ENCODE measurements at regions not wholly inside any gene's neighbourhood (a gene's known extent, or its start where the extent isn't known, plus 50 kb on each side); places are given as distances from the start of the nearest gene placed in this dataset.

GRCh38 chr1:81498471-81499462 lies 302.0 kb upstream of the ADGRL2 start:
- Histone ChIP-seq H3K4me3 (ENCODE audit: low read depth in 1 of 2, low read length in 1 of 2) (no peak overlapping the region), H3K9me3 (no peaks in the 10 kb centered on the region), H3K36me3 (no peaks in the 10 kb centered on the region), H3K27me3 (no peaks in the 10 kb centered on the region), H3K4me1 (ENCODE audit: control insufficient read depth in 1 of 2, insufficient read depth in 1 of 2, low read depth in 1 of 2, low read length in 1 of 2) (no peaks in the 10 kb centered on the region), H3K27ac (no peak overlapping the region)
- no peak for TF ChIP-seq CTCF (IDR thresholded peaks at IDR 0.05)

GRCh38 chr1:81496349-81496748 lies 304.4 kb upstream of the ADGRL2 start:
- Histone ChIP-seq H3K36me3 (no peaks in the 10 kb centered on the region), H3K27ac (no peak overlapping the region), H3K4me3 (ENCODE audit: low read depth in 1 of 2, low read length in 1 of 2) (no peak overlapping the region), H3K27me3 (no peaks in the 10 kb centered on the region), H3K4me1 (ENCODE audit: control insufficient read depth in 1 of 2, insufficient read depth in 1 of 2, low read depth in 1 of 2, low read length in 1 of 2) (no peaks in the 10 kb centered on the region), H3K9me3 (no peaks in the 10 kb centered on the region)
- TF ChIP-seq CTCF (IDR thresholded peaks at IDR 0.05) = no peak

GRCh38 chr1:81493102-81493869 lies 307.4 kb upstream of the ADGRL2 start:
- no peaks in the 10 kb centered on the region for H3K27me3 ChIP-seq
- H3K4me1 ChIP-seq (ENCODE audit: control insufficient read depth in 1 of 2, insufficient read depth in 1 of 2, low read depth in 1 of 2, low read length in 1 of 2) = no peaks in the 10 kb centered on the region
- no peak overlapping the region for H3K27ac ChIP-seq
- H3K4me3 ChIP-seq (ENCODE audit: low read depth in 1 of 2, low read length in 1 of 2) = no peak overlapping the region
- TF ChIP-seq CTCF (IDR thresholded peaks at IDR 0.05) = no peak
- no peaks in the 10 kb centered on the region for H3K36me3 ChIP-seq
- H3K9me3 ChIP-seq = no peaks in the 10 kb centered on the region

- TF ChIP-seq CTCF (IDR thresholded peaks at IDR 0.05) = no peak
- H3K27me3 ChIP-seq = no peaks in the 10 kb centered on the region
- H3K4me3 ChIP-seq (ENCODE audit: low read depth in 1 of 2, low read length in 1 of 2) = no peak overlapping the region
- no peak overlapping the region for H3K27ac ChIP-seq
- no peaks in the 10 kb centered on the region for H3K9me3 ChIP-seq
- H3K4me1 ChIP-seq (ENCODE audit: control insufficient read depth in 1 of 2, insufficient read depth in 1 of 2, low read depth in 1 of 2, low read length in 1 of 2) = no peaks in the 10 kb centered on the region
- H3K36me3 ChIP-seq = no peaks in the 10 kb centered on the region
Measured at GRCh38 chr1:81492628-81493027, 308.1 kb upstream of the ADGRL2 start.

DNA sequence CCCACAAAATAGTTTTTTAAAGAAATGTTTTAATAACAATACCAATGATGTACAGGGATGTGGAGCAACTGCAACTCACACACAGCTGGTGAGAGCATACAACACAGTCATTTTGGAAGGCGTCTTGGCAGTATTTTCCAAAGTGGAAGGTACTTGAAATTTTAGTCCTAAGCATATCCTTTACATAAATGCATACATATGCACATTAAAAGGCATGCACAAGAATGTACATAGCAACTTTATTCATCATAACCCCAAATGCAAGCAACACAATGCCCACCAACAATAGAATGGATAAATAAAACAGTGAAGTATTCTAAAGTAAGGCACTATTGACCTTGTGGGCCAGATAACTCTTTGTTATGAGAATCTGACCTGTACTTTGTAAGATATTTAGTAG lies 310.1 kb upstream of the ADGRL2 start:
- Histone ChIP-seq H3K36me3 (no peaks in the 10 kb centered on the region), H3K27me3 (no peaks in the 10 kb centered on the region), H3K27ac (no peak overlapping the region), H3K4me3 (ENCODE audit: low read depth in 1 of 2, low read length in 1 of 2) (no peak overlapping the region), H3K9me3 (no peaks in the 10 kb centered on the region), H3K4me1 (ENCODE audit: control insufficient read depth in 1 of 2, insufficient read depth in 1 of 2, low read depth in 1 of 2, low read length in 1 of 2) (no peaks in the 10 kb centered on the region)
- TF ChIP-seq CTCF (IDR thresholded peaks at IDR 0.05) = no peak

All from neutrophil (primary cell).